ENCODE measurements at regions not wholly inside any gene's neighbourhood (a gene's known extent, or its start where the extent isn't known, plus 50 kb on each side); places are given as distances from the start of the nearest gene placed in this dataset.

DNA sequence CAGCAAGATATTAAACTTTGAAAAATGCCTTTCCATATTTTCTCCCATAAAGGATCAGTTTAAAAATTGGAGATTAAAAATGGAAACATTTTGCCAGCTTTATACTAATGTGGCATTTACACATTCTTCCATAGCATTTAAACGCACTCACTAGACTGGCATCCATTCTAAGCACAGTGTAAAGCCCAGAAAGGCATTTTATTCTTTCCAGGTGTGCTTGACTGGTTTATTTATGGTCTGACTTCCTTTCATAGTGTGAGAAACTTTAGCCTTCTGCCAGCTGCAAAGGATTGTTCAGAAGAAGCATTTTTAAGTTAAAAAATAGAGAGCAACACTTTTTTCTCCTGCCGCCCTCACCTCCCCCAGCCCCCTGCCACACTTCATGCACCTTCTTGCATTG lies 271.7 kb upstream of the PSMD7 start:
- WGBS, 2 experiments (ENCODE audit: extremely low coverage in 1 of 2, insufficient coverage in 1 of 2, insufficient read length in 1 of 2, insufficient replicate concordance in 2 of 2, low coverage in 1 of 2, low lambda C conversion rate in 2 of 2, missing lambda C conversion rate in 1 of 2): 88% methylated on average over 2 of the region's 2 CpGs; no CpG with 5 or more reads in 1 of the 2 experiments
- no peak overlapping the region for H3K27ac ChIP-seq (ENCODE audit: low read depth, low read length)
- peaks cover 9 to 26% (median 23%) of the 10 kb centered on the region in 4 experiments for H3K4me1 ChIP-seq (replicated peaks in 1 of 4; ENCODE audit: control insufficient read depth in 3 of 4, insufficient read depth in 4 of 4, low read length in 3 of 4)
- no peak overlapping the region for H3K4me3 ChIP-seq (ENCODE audit: extremely low read depth in 1 of 4, insufficient read depth in 2 of 4, low read depth in 3 of 4, low read length in 4 of 4)
- no peaks in the 10 kb centered on the region for H3K27me3 ChIP-seq (replicated peaks in 1 of 4; ENCODE audit: control insufficient read depth in 3 of 4, extremely low read depth in 1 of 4, insufficient read depth in 3 of 4, low read length in 3 of 4)
- H2BK120ac ChIP-seq (replicated peaks; ENCODE audit: low read depth, low read length): no peak overlapping the region
- H3K18ac ChIP-seq (ENCODE audit: extremely low read depth, low read length): no peak overlapping the region
- H2AK5ac ChIP-seq (ENCODE audit: low read depth, low read length): no peak overlapping the region
- H3K36me3 ChIP-seq (ENCODE audit: control insufficient read depth in 2 of 4, insufficient read depth in 4 of 4, low read length in 3 of 4): no peaks in the 10 kb centered on the region
- CTCF ChIA-PET (ENCODE audit: partially characterized antibody): interaction anchor here (0.8 to 2.2 kb wide), 2 partner anchors 10 to 83 kb away, joined by 4 to 6 read pairs; no protein-coding TSS in a partner anchor
- TF ChIP-seq PHF8 (conservative IDR thresholded peaks at IDR 0.05; ENCODE audit: low read depth, low read length) (no peak), TAF7 (optimal IDR thresholded peaks at IDR 0.05; ENCODE audit: borderline replicate concordance, low read depth, low read length) (no peak), ASH2L (IDR thresholded peaks at IDR 0.05; ENCODE audit: low read length) (no peak), CHD2 (IDR thresholded peaks at IDR 0.05; ENCODE audit: low read length) (no peak), EP300 (IDR thresholded peaks at IDR 0.05; ENCODE audit: borderline replicate concordance in 1 of 2, low read depth in 2 of 2, low read length in 2 of 2) (no peak), KDM4A (IDR thresholded peaks at IDR 0.05; ENCODE audit: low read depth, low read length, severe bottlenecking) (no peak), POLR2A (IDR thresholded peaks at IDR 0.05; ENCODE audit: control extremely low read depth in 1 of 2, low read depth in 2 of 2, low read length in 2 of 2) (no peak), SP1 (IDR thresholded peaks at IDR 0.05; ENCODE audit: low read depth, low read length) (no peak), GTF2F1 (IDR thresholded peaks at IDR 0.05; ENCODE audit: borderline replicate concordance, low read depth, low read length) (no peak), HDAC6 (IDR thresholded peaks at IDR 0.05; ENCODE audit: low read depth, low read length) (no peak), CHD1 (IDR thresholded peaks at IDR 0.05; ENCODE audit: low read depth, low read length) (no peak), SIN3A (conservative IDR thresholded peaks at IDR 0.05 in 1 of 2, IDR thresholded peaks at IDR 0.05 in 1 of 2; ENCODE audit: low read depth in 1 of 2, low read length in 2 of 2) (no peak), RBBP5 (IDR thresholded peaks at IDR 0.05; ENCODE audit: borderline replicate concordance, low read depth, low read length) (no peak)
- TF ChIP-seq, protein P1, sequence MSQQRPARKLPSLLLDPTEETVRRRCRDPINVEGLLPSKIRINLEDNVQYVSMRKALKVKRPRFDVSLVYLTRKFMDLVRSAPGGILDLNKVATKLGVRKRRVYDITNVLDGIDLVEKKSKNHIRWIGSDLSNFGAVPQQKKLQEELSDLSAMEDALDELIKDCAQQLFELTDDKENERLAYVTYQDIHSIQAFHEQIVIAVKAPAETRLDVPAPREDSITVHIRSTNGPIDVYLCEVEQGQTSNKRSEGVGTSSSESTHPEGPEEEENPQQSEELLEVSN (IDR thresholded peaks at IDR 0.05): no peak
- POLR2A ChIA-PET (ENCODE audit: partially characterized antibody): no interaction called here
- H2AFZ ChIP-seq (ENCODE audit: low read length): no peak overlapping the region
- H4K5ac ChIP-seq (ENCODE audit: insufficient read length, low read depth, low read length): no peak overlapping the region
- H2BK20ac ChIP-seq (ENCODE audit: low read length): no peak overlapping the region
- no peaks in the 10 kb centered on the region for H3K9me3 ChIP-seq (ENCODE audit: insufficient read depth in 2 of 2, low read depth in 1 of 2, low read length in 1 of 2)
- no peak overlapping the region for H3K56ac ChIP-seq (replicated peaks; ENCODE audit: insufficient read length, low read depth, low read length)
- no peak overlapping the region for H2BK15ac ChIP-seq (ENCODE audit: low read length)
- no peak overlapping the region for H3K23ac ChIP-seq (ENCODE audit: insufficient read length)
- no peak overlapping the region for H4K8ac ChIP-seq (ENCODE audit: extremely low read depth, insufficient read depth, low read length)
- no peaks in the 10 kb centered on the region for H3K79me2 ChIP-seq (ENCODE audit: control insufficient read depth in 1 of 2, insufficient read depth in 2 of 2, low read length in 2 of 2)
- H3K14ac ChIP-seq (ENCODE audit: insufficient read length): no peak overlapping the region
- H3K4me2 ChIP-seq (ENCODE audit: insufficient read depth in 1 of 2, low read depth in 2 of 2, low read length in 2 of 2): no peak overlapping the region
- H2BK12ac ChIP-seq (ENCODE audit: low read depth, low read length): no peak overlapping the region
- no peaks in the 10 kb centered on the region for H3K79me1 ChIP-seq (ENCODE audit: low read depth, low read length)
- no peaks in the 10 kb centered on the region for H4K20me1 ChIP-seq (replicated peaks in 1 of 2; ENCODE audit: control insufficient read depth in 1 of 2, insufficient read depth in 2 of 2, low read length in 2 of 2)
- no peaks in the 10 kb centered on the region for H3K23me2 ChIP-seq (ENCODE audit: low read depth, low read length)
- FAIRE-seq: no peak
- no peak overlapping the region for H4K91ac ChIP-seq (replicated peaks; ENCODE audit: insufficient read length, low read length)
- H2BK5ac ChIP-seq (ENCODE audit: low read depth, low read length): no peak overlapping the region
- no peak overlapping the region for H3K4ac ChIP-seq (replicated peaks; ENCODE audit: insufficient read length, low read depth, low read length)
- DNase-seq (ENCODE audit: low read depth in 1 of 2, low spot score in 2 of 2): no peak
- no peak overlapping the region for H3K9ac ChIP-seq (replicated peaks in 1 of 4; ENCODE audit: extremely low read depth in 1 of 4, low read depth in 3 of 4, low read length in 3 of 4)

Measured in H1 (cell line).